ENCODE measurements at regions not wholly inside any gene's neighbourhood (a gene's known extent, or its start where the extent isn't known, plus 50 kb on each side); places are given as distances from the start of the nearest gene placed in this dataset.

DNA sequence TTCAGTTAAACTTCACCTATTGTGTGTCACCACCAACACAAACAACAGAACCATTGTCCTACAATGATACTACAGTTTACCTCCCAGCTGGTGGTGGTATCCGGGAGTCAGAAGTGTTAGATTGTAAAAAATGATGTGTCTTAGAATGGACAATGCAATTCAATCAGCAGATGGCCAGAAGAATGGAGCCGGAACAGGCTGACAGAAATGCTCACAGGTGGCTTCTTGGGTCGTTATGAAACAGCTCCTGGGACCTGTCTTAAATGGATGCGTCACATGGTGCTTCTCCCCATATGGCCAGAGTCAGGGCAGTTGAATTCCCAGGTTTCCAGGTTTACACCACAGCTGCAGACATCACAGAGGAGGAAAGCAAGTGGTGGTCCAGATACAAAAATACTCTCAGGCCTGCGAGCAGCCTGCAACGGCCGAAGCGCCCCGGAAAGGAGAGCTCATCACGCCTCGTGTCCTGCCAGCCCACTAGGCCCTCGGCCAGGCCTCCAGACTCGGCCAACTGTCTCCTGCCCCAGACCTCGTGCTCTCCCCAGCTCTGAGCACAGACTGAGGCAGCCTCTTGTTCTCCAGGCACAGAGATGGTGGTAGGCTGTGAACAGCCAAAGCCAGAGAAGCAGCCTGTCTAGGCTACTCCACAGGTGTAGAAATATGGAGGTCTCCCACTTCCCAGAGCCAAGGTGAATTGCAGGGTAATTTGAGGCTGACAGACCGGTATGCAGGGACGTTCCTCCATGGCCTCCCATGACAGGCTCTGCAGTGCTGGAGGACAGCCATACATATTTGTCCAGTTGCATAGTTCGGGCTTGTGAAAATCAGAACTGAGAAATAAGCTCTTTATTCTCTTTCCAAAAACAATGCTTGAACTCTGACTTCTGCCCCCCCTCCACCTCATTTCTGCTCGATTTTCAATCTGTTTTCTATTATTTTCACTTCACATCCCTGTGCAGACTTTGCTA, 98.5 kb upstream of the SPATA31C2 start:
- DNase-seq (ENCODE audit: extremely low read depth, insufficient read length), result no peak
- TF ChIP-seq CTCF (IDR thresholded peaks at IDR 0.05; ENCODE audit: insufficient read depth, low read length, poor library complexity, severe bottlenecking), result no peak
- Histone ChIP-seq H3K4me3 (replicated peaks; ENCODE audit: low read depth, low read length) (no peak overlapping the region), H3K27me3 (replicated peaks; ENCODE audit: control insufficient read depth, insufficient read depth, low read length) (no peaks in the 10 kb centered on the region), H3K36me3 (ENCODE audit: control insufficient read depth, insufficient read depth, low read length) (no peaks in the 10 kb centered on the region)

GRCh38 chr9:88235615-88236014, 97.3 kb upstream of the SPATA31C2 start:
- DNase-seq (ENCODE audit: extremely low read depth, insufficient read length), result no peak
- Histone ChIP-seq H3K27me3 (replicated peaks; ENCODE audit: control insufficient read depth, insufficient read depth, low read length) (no peaks in the 10 kb centered on the region), H3K36me3 (ENCODE audit: control insufficient read depth, insufficient read depth, low read length) (no peaks in the 10 kb centered on the region), H3K4me3 (replicated peaks; ENCODE audit: low read depth, low read length) (no peak overlapping the region)
- no peak for TF ChIP-seq CTCF (IDR thresholded peaks at IDR 0.05; ENCODE audit: insufficient read depth, low read length, poor library complexity, severe bottlenecking)

DNA sequence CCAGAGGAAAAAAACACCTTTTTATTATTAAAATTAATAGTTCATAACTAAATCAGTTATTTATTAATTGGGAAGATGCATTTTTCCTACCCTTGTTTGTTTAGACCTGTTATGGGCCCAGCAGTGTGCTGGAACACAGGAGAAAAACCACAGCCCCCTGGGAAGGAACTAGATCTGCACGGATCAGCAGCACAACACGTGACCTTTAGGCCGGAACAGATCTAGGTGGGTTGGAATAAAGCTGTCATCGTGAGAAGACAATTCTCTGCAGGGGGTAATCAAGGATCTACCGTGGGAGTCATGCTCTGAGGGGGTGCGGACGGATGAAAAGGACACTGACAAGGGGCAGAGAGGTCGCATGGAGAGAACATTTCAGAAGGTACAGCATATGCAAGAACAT, 95.8 kb upstream of the SPATA31C2 start:
- H3K4me3 ChIP-seq (replicated peaks; ENCODE audit: low read depth, low read length), result no peak overlapping the region
- no peak for TF ChIP-seq CTCF (IDR thresholded peaks at IDR 0.05; ENCODE audit: insufficient read depth, low read length, poor library complexity, severe bottlenecking)
- DNase-seq (ENCODE audit: extremely low read depth, insufficient read length), result no peak
- no peaks in the 10 kb centered on the region for H3K36me3 ChIP-seq (ENCODE audit: control insufficient read depth, insufficient read depth, low read length)
- no peaks in the 10 kb centered on the region for H3K27me3 ChIP-seq (replicated peaks; ENCODE audit: control insufficient read depth, insufficient read depth, low read length)

GRCh38 chr9:88233091-88233490, 94.8 kb upstream of the SPATA31C2 start:
- no peaks in the 10 kb centered on the region for H3K36me3 ChIP-seq (ENCODE audit: control insufficient read depth, insufficient read depth, low read length)
- DNase-seq (ENCODE audit: extremely low read depth, insufficient read length), result no peak
- no peak for TF ChIP-seq CTCF (IDR thresholded peaks at IDR 0.05; ENCODE audit: insufficient read depth, low read length, poor library complexity, severe bottlenecking)
- no peak overlapping the region for H3K4me3 ChIP-seq (replicated peaks; ENCODE audit: low read depth, low read length)
- no peaks in the 10 kb centered on the region for H3K27me3 ChIP-seq (replicated peaks; ENCODE audit: control insufficient read depth, insufficient read depth, low read length)

DNA sequence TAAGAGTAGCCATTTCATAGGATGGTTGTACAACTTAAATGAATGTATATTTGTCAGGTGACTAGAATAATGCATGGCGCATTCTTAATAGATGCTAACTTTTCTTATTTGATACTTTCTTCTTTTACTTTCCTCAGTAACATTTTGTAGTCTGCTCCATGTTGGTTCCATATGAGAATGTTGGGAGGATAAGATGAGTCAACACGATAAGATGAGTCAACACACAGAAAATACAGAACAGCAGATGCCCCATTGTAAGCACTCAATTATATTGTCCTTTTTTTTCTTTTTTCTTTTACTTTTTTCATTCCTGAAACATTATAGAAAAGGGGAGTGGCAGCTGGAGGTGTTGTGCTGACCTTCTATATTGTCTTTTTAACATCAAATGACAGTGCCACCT, 92.3 kb upstream of the SPATA31C2 start:
- Histone ChIP-seq H3K36me3 (ENCODE audit: control insufficient read depth, insufficient read depth, low read length) (no peaks in the 10 kb centered on the region), H3K27me3 (replicated peaks; ENCODE audit: control insufficient read depth, insufficient read depth, low read length) (no peaks in the 10 kb centered on the region), H3K4me3 (replicated peaks; ENCODE audit: low read depth, low read length) (no peak overlapping the region)
- no peak for DNase-seq (ENCODE audit: extremely low read depth, insufficient read length)
- no peak for TF ChIP-seq CTCF (IDR thresholded peaks at IDR 0.05; ENCODE audit: insufficient read depth, low read length, poor library complexity, severe bottlenecking)
